HUES48 (cell line): ENCODE measurements at regions not wholly inside any gene's neighbourhood (a gene's known extent, or its start where the extent isn't known, plus 50 kb on each side); places are given as distances from the start of the nearest gene placed in this dataset.

Experiments used
- H3K27ac ChIP-seq: one replicate; pipeline ENCODE4 v1.7.0; 2013; ENCODE audit warnings: low read depth, low read length, inconsistent platforms
- H3K27me3 ChIP-seq: 2 replicates; pipeline ENCODE4 v1.6.1; 2013; ENCODE audit warnings: mild to moderate bottlenecking, low read length; ENCODE audit not compliant: control insufficient read depth, insufficient read depth
- H3K36me3 ChIP-seq: 2 replicates; pipeline ENCODE4 v1.6.1; 2013; ENCODE audit warnings: low read length; ENCODE audit not compliant: control insufficient read depth, insufficient read depth
- H3K4me1 ChIP-seq: 2 replicates; pipeline ENCODE4 v1.6.1; 2013; ENCODE audit warnings: mild to moderate bottlenecking, low read length; ENCODE audit not compliant: control insufficient read depth, insufficient read depth
- H3K4me3 ChIP-seq: 2 replicates; pipeline ENCODE4 v1.5.1; 2013; ENCODE audit warnings: mild to moderate bottlenecking, low read depth, low read length
- H3K9ac ChIP-seq: 2 replicates; pipeline ENCODE4 v1.6.1; 2013; ENCODE audit warnings: mild to moderate bottlenecking, low read depth, low read length, moderate library complexity
- H3K9me3 ChIP-seq: 2 replicates; pipeline ENCODE4 v1.6.1; 2013; ENCODE audit warnings: low read length; ENCODE audit not compliant: control insufficient read depth, insufficient read depth

- Histone ChIP-seq H3K9ac (no peak overlapping the region), H3K36me3 (no peaks in the 10 kb centered on the region), H3K9me3 (0 out of 2 replicates have a peak, but pooled peaks cover 4% of the 10 kb centered on the region), H3K4me1 (no peaks in the 10 kb centered on the region), H3K27ac (no peak overlapping the region), H3K4me3 (no peak overlapping the region), H3K27me3 (no peaks in the 10 kb centered on the region)
Observed at GRCh38 chr2:239561446-239562001, 160.7 kb upstream of the HDAC4 start.

- Histone ChIP-seq H3K27me3 (no peaks in the 10 kb centered on the region), H3K27ac (no peak overlapping the region), H3K36me3 (no peaks in the 10 kb centered on the region), H3K4me3 (no peak overlapping the region), H3K4me1 (no peaks in the 10 kb centered on the region), H3K9ac (no peak overlapping the region), H3K9me3 (no peaks in the 10 kb centered on the region)
Observed at GRCh38 chr2:239559417-239560261, 158.8 kb upstream of the HDAC4 start.

GRCh38 chr2:239558661-239559060, 157.8 kb upstream of the HDAC4 start:
- Histone ChIP-seq H3K9me3 (no peaks in the 10 kb centered on the region), H3K27ac (no peak overlapping the region), H3K4me1 (no peaks in the 10 kb centered on the region), H3K36me3 (no peaks in the 10 kb centered on the region), H3K27me3 (no peaks in the 10 kb centered on the region), H3K9ac (no peak overlapping the region), H3K4me3 (no peak overlapping the region)

DNA sequence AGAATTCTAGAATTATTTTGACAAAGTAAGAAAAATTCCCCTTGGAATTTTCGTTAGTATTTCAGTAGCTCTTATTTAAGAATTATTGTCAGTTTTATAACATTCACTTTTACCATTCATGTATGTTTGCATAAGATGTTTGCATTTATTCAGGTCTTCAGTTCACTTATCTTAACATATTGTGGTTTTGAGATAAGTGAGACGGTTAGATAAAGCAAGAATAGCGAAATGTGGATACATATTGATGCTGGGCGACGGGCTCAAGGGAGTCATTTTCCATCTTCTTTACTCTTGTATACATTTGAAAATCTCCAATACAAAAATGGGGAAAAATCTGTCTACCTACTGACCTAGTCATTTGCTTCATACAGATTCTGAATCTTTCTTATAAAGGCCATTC, 156.7 kb upstream of the HDAC4 start:
- H3K27me3 ChIP-seq = no peaks in the 10 kb centered on the region
- no peak overlapping the region for H3K27ac ChIP-seq
- H3K4me1 ChIP-seq = no peaks in the 10 kb centered on the region
- no peak overlapping the region for H3K4me3 ChIP-seq
- no peaks in the 10 kb centered on the region for H3K36me3 ChIP-seq
- no peaks in the 10 kb centered on the region for H3K9me3 ChIP-seq
- no peak overlapping the region for H3K9ac ChIP-seq

DNA sequence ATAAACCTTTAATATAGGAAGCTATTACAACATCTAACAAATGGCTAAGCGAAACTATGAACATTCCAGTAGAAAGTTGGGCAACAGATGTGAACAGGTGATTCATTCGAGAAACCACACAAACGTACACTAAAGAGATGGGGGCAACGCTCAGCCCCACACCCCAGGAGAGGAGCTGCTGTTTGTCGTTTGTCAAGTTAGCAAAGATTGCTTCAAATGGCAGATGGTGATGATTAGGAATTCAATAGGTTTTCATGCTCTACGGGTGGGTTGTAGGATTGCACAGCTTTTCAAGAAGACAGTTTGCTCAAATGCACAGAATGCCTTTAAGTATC, 154.7 kb upstream of the HDAC4 start:
- no peaks in the 10 kb centered on the region for H3K9me3 ChIP-seq
- H3K27ac ChIP-seq = no peak overlapping the region
- no peak overlapping the region for H3K4me3 ChIP-seq
- no peaks in the 10 kb centered on the region for H3K4me1 ChIP-seq
- H3K36me3 ChIP-seq = no peaks in the 10 kb centered on the region
- no peaks in the 10 kb centered on the region for H3K27me3 ChIP-seq
- no peak overlapping the region for H3K9ac ChIP-seq

DNA sequence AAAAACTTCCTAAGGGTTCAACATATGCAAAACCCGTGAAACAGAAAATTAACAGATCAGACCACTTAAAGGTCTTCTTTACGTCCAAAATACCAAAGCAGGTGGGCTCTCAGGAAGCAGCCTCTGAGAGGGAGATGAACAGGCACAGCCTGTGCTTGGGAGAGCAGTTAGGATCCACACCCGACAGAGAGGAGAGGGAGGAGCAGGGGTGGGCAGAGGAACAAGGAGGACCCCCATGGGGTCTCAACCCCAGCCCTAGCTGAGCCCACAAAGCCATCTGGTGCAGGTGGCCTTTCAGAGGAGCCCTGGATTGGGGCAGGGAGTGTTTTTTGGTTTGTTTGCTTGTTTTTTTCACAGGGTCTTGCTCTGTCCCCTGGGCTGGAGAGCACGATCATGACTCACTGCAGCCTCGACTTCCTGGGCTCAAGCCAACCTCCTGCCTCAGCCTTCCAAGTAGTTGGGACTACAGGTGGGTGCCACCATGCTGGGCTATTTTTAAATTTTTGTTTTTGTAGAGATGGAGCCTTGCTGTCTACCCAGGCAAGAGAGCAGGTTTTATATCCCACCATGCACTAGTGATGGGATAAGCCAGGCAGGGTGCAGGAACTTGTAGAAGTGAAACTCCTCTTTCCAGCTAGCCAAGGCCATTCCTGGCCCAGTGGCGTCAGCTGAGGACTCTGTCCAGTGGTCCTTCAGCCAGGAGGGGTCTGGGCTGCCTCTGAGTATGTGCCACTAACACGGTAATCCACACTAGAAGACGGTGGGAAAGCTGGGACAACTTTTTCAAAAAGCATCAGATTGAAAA, 154.1 kb upstream of the HDAC4 start:
- Histone ChIP-seq H3K4me1 (no peaks in the 10 kb centered on the region), H3K27ac (no peak overlapping the region), H3K9me3 (no peaks in the 10 kb centered on the region), H3K36me3 (no peaks in the 10 kb centered on the region), H3K27me3 (no peaks in the 10 kb centered on the region), H3K9ac (no peak overlapping the region), H3K4me3 (no peak overlapping the region)

- Histone ChIP-seq H3K36me3 (no peaks in the 10 kb centered on the region), H3K4me3 (no peak overlapping the region), H3K9ac (no peak overlapping the region), H3K27me3 (no peaks in the 10 kb centered on the region), H3K4me1 (no peaks in the 10 kb centered on the region), H3K27ac (no peak overlapping the region), H3K9me3 (no peaks in the 10 kb centered on the region)
Observed at GRCh38 chr2:239553376-239554000, 152.7 kb upstream of the HDAC4 start.

- Histone ChIP-seq H3K27me3 (no peaks in the 10 kb centered on the region), H3K36me3 (no peaks in the 10 kb centered on the region), H3K9ac (no peak overlapping the region), H3K27ac (no peak overlapping the region), H3K4me1 (no peaks in the 10 kb centered on the region), H3K4me3 (no peak overlapping the region), H3K9me3 (no peaks in the 10 kb centered on the region)
Observed at GRCh38 chr2:239552213-239552926, 151.6 kb upstream of the HDAC4 start.

GRCh38 chr2:239551206-239551605, 150.4 kb upstream of the HDAC4 start:
- Histone ChIP-seq H3K9ac (no peak overlapping the region), H3K9me3 (no peaks in the 10 kb centered on the region), H3K27ac (no peak overlapping the region), H3K27me3 (no peaks in the 10 kb centered on the region), H3K4me1 (no peaks in the 10 kb centered on the region), H3K36me3 (no peaks in the 10 kb centered on the region), H3K4me3 (no peak overlapping the region)

- Histone ChIP-seq H3K4me1 (no peaks in the 10 kb centered on the region), H3K9ac (no peak overlapping the region), H3K27me3 (no peaks in the 10 kb centered on the region), H3K36me3 (no peaks in the 10 kb centered on the region), H3K4me3 (no peak overlapping the region), H3K9me3 (no peaks in the 10 kb centered on the region), H3K27ac (no peak overlapping the region)
Observed at GRCh38 chr2:239550357-239550756, 149.5 kb upstream of the HDAC4 start.
